Smooth muscle cell (in vitro differentiated cells): ENCODE measurements at regions not wholly inside any gene's neighbourhood (a gene's known extent, or its start where the extent isn't known, plus 50 kb on each side); places are given as distances from the start of the nearest gene placed in this dataset.

ENCODE experiments used
- DNase-seq: peaks from one replicate; lab custom pipeline; 2025; ENCODE audit not compliant: unreplicated experiment; lab: John Stamatoyannopoulos, UW
- H2AFZ ChIP-seq: fragments of 200-600 bp; sonication (generic); 2 replicates; pipeline ENCODE4 v1.6.0; 2016; ENCODE audit warnings: antibody characterized with exemption, low read depth, mild to moderate bottlenecking
- H3F3A ChIP-seq: fragments of 200-600 bp; sonication (generic); 2 replicates; pipeline ENCODE4 v1.6.0; 2017; ENCODE audit warnings: antibody characterized with exemption, low read depth
- H3K27ac ChIP-seq: fragments of 200-600 bp; sonication (generic); 2 replicates; pipeline ENCODE4 v1.5.1; 2016; ENCODE audit warnings: low read depth, mild to moderate bottlenecking
- H3K27me3 ChIP-seq: fragments of 200-600 bp; sonication (generic); 2 replicates; pipeline ENCODE4 v1.6.1; 2016; ENCODE audit warnings: low read depth, mild to moderate bottlenecking
- H3K36me3 ChIP-seq: fragments of 200-600 bp; sonication (generic); 2 replicates; pipeline ENCODE4 v1.5.1; 2016; ENCODE audit warnings: low read depth
- H3K4me1 ChIP-seq: fragments of 200-600 bp; sonication (generic); 2 replicates; pipeline ENCODE4 v1.5.1; 2016; ENCODE audit warnings: low read depth
- H3K4me2 ChIP-seq: fragments of 200-600 bp; sonication (generic); 2 replicates; pipeline ENCODE4 v1.6.0; 2016; ENCODE audit warnings: mild to moderate bottlenecking
- H3K4me3 ChIP-seq: fragments of 200-600 bp; sonication (generic); 2 replicates; pipeline ENCODE4 v1.5.1; 2016; ENCODE audit warnings: mild to moderate bottlenecking
- H3K79me2 ChIP-seq: fragments of 200-600 bp; sonication (generic); 2 replicates; pipeline ENCODE4 v1.6.0; 2016; ENCODE audit warnings: low read depth, mild to moderate bottlenecking
- H3K9ac ChIP-seq: fragments of 200-600 bp; sonication (generic); 2 replicates; pipeline ENCODE4 v1.6.0; 2016; ENCODE audit warnings: low read depth
- H3K9me3 ChIP-seq: fragments of 200-600 bp; sonication (generic); replicated peaks from 2 replicates; pipeline ENCODE4 v1.5.1; 2016; ENCODE audit warnings: low read depth
- H4K20me1 ChIP-seq: fragments of 200-600 bp; sonication (generic); 2 replicates; pipeline ENCODE4 v1.6.0; 2016; ENCODE audit warnings: low read depth
- CTCF ChIP-seq: fragments of 200-600 bp; sonication (generic); IDR thresholded peaks from 2 replicates; pipeline ENCODE4 v1.5.1; 2017; ENCODE audit warnings: borderline replicate concordance, mild to moderate bottlenecking, antibody characterized with exemption; ENCODE audit not compliant: insufficient read depth, poor library complexity, severe bottlenecking
- WGBS: methylation state at CpG from one replicate; pipeline ENCODE4 v1.1.7; 2016; ENCODE audit warnings: low lambda C conversion rate; 5-methylcytosine and 5-hydroxymethylcytosine counted together

GRCh38 chr15:39320886-39321285 lies 260.0 kb upstream of the THBS1 start:
- no peaks in the 10 kb centered on the region for H4K20me1 ChIP-seq
- no peak for DNase-seq
- H2AFZ ChIP-seq, result no peak overlapping the region
- H3K79me2 ChIP-seq, result no peaks in the 10 kb centered on the region
- no peak for TF ChIP-seq CTCF
- H3K36me3 ChIP-seq, result no peaks in the 10 kb centered on the region
- no peaks in the 10 kb centered on the region for H3F3A ChIP-seq
- no peak overlapping the region for H3K9ac ChIP-seq
- H3K27ac ChIP-seq, result no peak overlapping the region
- H3K27me3 ChIP-seq, result no peaks in the 10 kb centered on the region
- no peaks in the 10 kb centered on the region for H3K9me3 ChIP-seq
- 92% methylated on average over 1 of the region's 1 CpG for WGBS
- H3K4me3 ChIP-seq, result no peak overlapping the region
- no peaks in the 10 kb centered on the region for H3K4me1 ChIP-seq
- no peak overlapping the region for H3K4me2 ChIP-seq

GRCh38 chr15:39321977-39322376 lies 258.9 kb upstream of the THBS1 start:
- 83% methylated on average over 2 of the region's 2 CpGs for WGBS
- H3K4me2 ChIP-seq, result no peak overlapping the region
- H3K36me3 ChIP-seq, result no peaks in the 10 kb centered on the region
- H3F3A ChIP-seq, result no peaks in the 10 kb centered on the region
- H3K9me3 ChIP-seq, result no peaks in the 10 kb centered on the region
- H3K79me2 ChIP-seq, result no peaks in the 10 kb centered on the region
- H3K4me3 ChIP-seq, result no peak overlapping the region
- TF ChIP-seq CTCF, result no peak
- H3K4me1 ChIP-seq, result no peaks in the 10 kb centered on the region
- no peaks in the 10 kb centered on the region for H3K27me3 ChIP-seq
- no peak overlapping the region for H2AFZ ChIP-seq
- DNase-seq, result no peak
- no peak overlapping the region for H3K27ac ChIP-seq
- no peaks in the 10 kb centered on the region for H4K20me1 ChIP-seq
- H3K9ac ChIP-seq, result no peak overlapping the region

GRCh38 chr15:39323157-39323556 lies 257.7 kb upstream of the THBS1 start:
- no peaks in the 10 kb centered on the region for H3K4me1 ChIP-seq
- no peaks in the 10 kb centered on the region for H3K79me2 ChIP-seq
- H3K4me2 ChIP-seq, result no peak overlapping the region
- H3K9me3 ChIP-seq, result no peaks in the 10 kb centered on the region
- H4K20me1 ChIP-seq, result no peaks in the 10 kb centered on the region
- H3K27me3 ChIP-seq, result no peaks in the 10 kb centered on the region
- no peak for DNase-seq
- H3K27ac ChIP-seq, result no peak overlapping the region
- no peak overlapping the region for H3K4me3 ChIP-seq
- no peaks in the 10 kb centered on the region for H3K36me3 ChIP-seq
- no peaks in the 10 kb centered on the region for H3F3A ChIP-seq
- TF ChIP-seq CTCF, result no peak
- no peak overlapping the region for H3K9ac ChIP-seq
- H2AFZ ChIP-seq, result no peak overlapping the region

- no peak overlapping the region for H3K4me2 ChIP-seq
- no peaks in the 10 kb centered on the region for H3K9me3 ChIP-seq
- no peaks in the 10 kb centered on the region for H3K27me3 ChIP-seq
- H4K20me1 ChIP-seq, result no peaks in the 10 kb centered on the region
- DNase-seq, result no peak
- no peak overlapping the region for H2AFZ ChIP-seq
- H3K36me3 ChIP-seq, result no peaks in the 10 kb centered on the region
- H3K9ac ChIP-seq, result no peak overlapping the region
- TF ChIP-seq CTCF, result no peak
- H3K4me3 ChIP-seq, result no peak overlapping the region
- WGBS, result over 99% methylated on average over 3 of the region's 3 CpGs
- H3K4me1 ChIP-seq, result no peaks in the 10 kb centered on the region
- H3K27ac ChIP-seq, result no peak overlapping the region
- no peaks in the 10 kb centered on the region for H3K79me2 ChIP-seq
- no peaks in the 10 kb centered on the region for H3F3A ChIP-seq
Measured at GRCh38 chr15:39323706-39324105, 257.2 kb upstream of the THBS1 start.
